Nephron (organoid): ENCODE measurements at regions not wholly inside any gene's neighbourhood (a gene's known extent, or its start where the extent isn't known, plus 50 kb on each side); places are given as distances from the start of the nearest gene placed in this dataset.

Source experiments
- H3K27ac Mint-ChIP-seq, 3 experiments: 2 replicates each; pipeline ENCODE4 v1.8.0; 2020; ENCODE audit warnings: mixed read lengths in 3 of 3, mild to moderate bottlenecking in 2 of 3, moderate library complexity in 1 of 3
- H3K27me3 Mint-ChIP-seq: 2 replicates; pipeline ENCODE4 v1.8.0; 2021; ENCODE audit warnings: low read depth, mild to moderate bottlenecking, moderate library complexity, mixed read lengths
- H3K36me3 Mint-ChIP-seq: 2 replicates; pipeline ENCODE4 v1.8.0; 2020; ENCODE audit warnings: low read depth, mixed read lengths
- H3K4me1 Mint-ChIP-seq: 2 replicates; pipeline ENCODE4 v1.8.0; 2020; ENCODE audit warnings: mixed read lengths
- H3K4me3 Mint-ChIP-seq, 3 experiments: 2 replicates each; pipeline ENCODE4 v1.8.0; 2020; ENCODE audit warnings: mild to moderate bottlenecking in 3 of 3, mixed read lengths in 3 of 3, moderate library complexity in 2 of 3
- H3K9me3 Mint-ChIP-seq: 2 replicates; pipeline ENCODE4 v1.8.0; 2020; ENCODE audit warnings: mixed read lengths
- CTCF ChIP-seq, 3 experiments: fragments of 200-600 bp; sonication (generic); IDR thresholded peaks; one replicate each; pipeline ENCODE4 v1.5.0; 2021; ENCODE audit warnings: antibody characterized with exemption in 3 of 3; ENCODE audit not compliant: unreplicated experiment in 3 of 3

DNA sequence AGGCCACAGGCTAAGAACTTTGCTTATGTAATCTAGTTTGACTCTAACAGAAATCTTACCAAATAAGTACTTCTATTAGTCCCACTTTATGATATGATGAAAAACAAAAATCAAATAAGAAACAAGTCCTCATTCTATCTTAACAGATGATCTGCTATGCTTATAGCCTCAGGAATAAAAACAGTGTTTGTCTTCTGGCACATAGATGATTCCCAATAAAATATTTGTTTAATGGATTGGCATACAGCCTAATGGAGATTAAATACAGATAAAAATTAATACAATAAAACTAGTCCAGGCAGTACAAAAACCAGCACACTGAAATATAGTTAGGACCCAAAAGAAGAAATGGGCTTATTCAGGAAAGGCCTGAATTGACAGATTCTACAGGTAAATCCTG lies 971.4 kb upstream of the WWC1 start:
- no peaks in the 10 kb centered on the region for H3K27me3 Mint-ChIP-seq
- H3K4me3 Mint-ChIP-seq = no peak overlapping the region
- no peak overlapping the region for H3K27ac Mint-ChIP-seq
- no peaks in the 10 kb centered on the region for H3K4me1 Mint-ChIP-seq
- TF ChIP-seq CTCF (IDR thresholded peaks at IDR 0.05; ENCODE audit: unreplicated experiment in 3 of 3) = no peak
- H3K9me3 Mint-ChIP-seq = no peaks in the 10 kb centered on the region
- H3K36me3 Mint-ChIP-seq = no peaks in the 10 kb centered on the region

DNA sequence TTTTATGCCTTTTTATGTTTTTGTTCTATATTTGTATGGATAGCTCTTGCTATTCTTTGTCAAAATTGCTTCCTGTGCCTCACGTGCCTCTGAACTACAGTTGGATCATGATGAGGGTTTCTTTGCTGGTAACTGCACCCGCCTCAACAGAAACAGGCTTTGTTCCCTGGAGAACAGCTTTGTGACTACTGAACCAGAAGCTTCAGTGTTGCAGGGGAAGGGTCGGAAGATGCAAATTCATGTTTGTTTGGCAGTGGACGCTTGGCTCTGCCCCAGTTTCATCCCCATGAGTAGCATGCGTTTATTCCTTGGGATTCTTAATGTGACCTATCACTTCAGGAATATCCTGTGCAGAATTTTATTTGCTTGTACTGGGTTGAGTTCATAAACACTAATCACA lies 959.1 kb upstream of the WWC1 start:
- Mint-ChIP-seq H3K9me3 (no peaks in the 10 kb centered on the region), H3K27me3 (no peaks in the 10 kb centered on the region), H3K27ac (no peak overlapping the region), H3K36me3 (no peaks in the 10 kb centered on the region), H3K4me3 (no peak overlapping the region), H3K4me1 (no peaks in the 10 kb centered on the region)
- TF ChIP-seq CTCF (IDR thresholded peaks at IDR 0.05; ENCODE audit: unreplicated experiment in 3 of 3) = no peak

- Mint-ChIP-seq H3K9me3 (no peaks in the 10 kb centered on the region), H3K27ac (no peak overlapping the region), H3K4me1 (no peaks in the 10 kb centered on the region), H3K36me3 (no peaks in the 10 kb centered on the region), H3K4me3 (no peak overlapping the region), H3K27me3 (no peaks in the 10 kb centered on the region)
- no peak for TF ChIP-seq CTCF (IDR thresholded peaks at IDR 0.05; ENCODE audit: unreplicated experiment in 3 of 3)
These were observed 955.3 kb upstream of the WWC1 start for GRCh38 chr5:167336161-167336560.

DNA sequence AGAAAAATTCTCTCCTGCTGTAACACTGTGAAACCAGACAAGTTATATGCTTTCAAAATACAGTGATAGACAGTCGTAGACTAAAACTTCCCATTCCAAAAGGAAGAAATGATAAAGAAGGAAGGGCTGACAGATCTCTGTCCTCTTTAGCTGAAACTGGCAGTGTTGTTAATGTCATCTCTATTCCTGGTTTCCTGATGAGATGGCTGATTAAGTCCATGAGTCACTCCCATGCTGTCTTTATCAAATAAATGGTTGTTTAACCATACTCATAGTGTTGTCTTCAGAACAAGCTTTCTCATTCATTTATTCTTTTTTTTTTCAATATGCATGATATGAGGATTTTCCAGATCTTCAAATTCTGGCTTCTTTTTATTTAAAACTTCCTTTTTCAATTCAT lies 952.2 kb upstream of the WWC1 start:
- TF ChIP-seq CTCF (IDR thresholded peaks at IDR 0.05; ENCODE audit: unreplicated experiment in 3 of 3) = no peak
- Mint-ChIP-seq H3K9me3 (no peaks in the 10 kb centered on the region), H3K27me3 (no peaks in the 10 kb centered on the region), H3K4me3 (no peak overlapping the region), H3K36me3 (no peaks in the 10 kb centered on the region), H3K4me1 (no peaks in the 10 kb centered on the region), H3K27ac (no peak overlapping the region)

GRCh38 chr5:167346461-167346860 lies 945.0 kb upstream of the WWC1 start:
- no peaks in the 10 kb centered on the region for H3K4me1 Mint-ChIP-seq
- H3K36me3 Mint-ChIP-seq = no peaks in the 10 kb centered on the region
- H3K9me3 Mint-ChIP-seq = no peaks in the 10 kb centered on the region
- H3K27me3 Mint-ChIP-seq = no peaks in the 10 kb centered on the region
- no peak for TF ChIP-seq CTCF (IDR thresholded peaks at IDR 0.05; ENCODE audit: unreplicated experiment in 3 of 3)
- H3K4me3 Mint-ChIP-seq = no peak overlapping the region
- H3K27ac Mint-ChIP-seq = no peak overlapping the region

DNA sequence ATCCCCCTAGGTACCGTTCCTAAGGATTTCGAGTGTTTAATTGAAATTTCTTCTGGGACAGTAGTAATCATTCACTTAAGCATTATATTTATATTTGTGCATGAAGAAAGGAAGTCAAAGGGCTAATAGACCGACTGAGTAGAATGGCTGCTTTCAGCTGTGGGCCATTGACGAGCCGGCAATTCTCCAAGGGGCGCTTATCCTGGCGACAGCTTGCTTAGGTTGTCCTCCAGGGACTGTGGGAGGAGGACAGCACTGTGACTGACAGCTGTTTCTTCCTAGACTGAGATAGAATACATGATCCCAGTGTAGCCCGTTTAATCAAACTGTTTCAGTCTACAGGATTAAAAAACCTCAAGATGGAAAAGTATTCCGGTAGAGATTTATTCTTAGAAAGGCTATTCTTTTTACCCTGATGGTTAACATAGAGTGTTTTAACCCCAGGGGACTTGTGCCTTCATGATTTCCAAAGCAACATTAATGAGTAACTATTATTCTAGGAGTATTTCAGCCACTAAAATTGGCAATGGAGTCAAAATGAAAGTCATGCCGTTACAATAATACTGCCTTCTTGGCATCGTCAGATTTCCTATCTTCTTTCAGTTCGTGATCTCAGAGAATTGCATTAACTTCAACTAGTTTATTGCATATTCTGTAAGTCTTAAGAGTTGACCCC lies 943.1 kb upstream of the WWC1 start:
- Mint-ChIP-seq H3K27ac (no peak overlapping the region), H3K4me3 (no peak overlapping the region), H3K4me1 (no peaks in the 10 kb centered on the region), H3K36me3 (no peaks in the 10 kb centered on the region), H3K27me3 (no peaks in the 10 kb centered on the region), H3K9me3 (no peaks in the 10 kb centered on the region)
- TF ChIP-seq CTCF (IDR thresholded peaks at IDR 0.05; ENCODE audit: unreplicated experiment in 3 of 3) = no peak
